SKM-1 (cell line): ENCODE measurements at regions not wholly inside any gene's neighbourhood (a gene's known extent, or its start where the extent isn't known, plus 50 kb on each side); places are given as distances from the start of the nearest gene placed in this dataset.
"Not testable (repeated sequence)": the region's sequence is repeated elsewhere in the genome, so short reads cannot be mapped to it uniquely, and the experiment has no call there.

Source experiments
- DNase-seq: peaks from one replicate; lab custom pipeline; 2025; ENCODE audit not compliant: unreplicated experiment; lab: John Stamatoyannopoulos, UW

- no peak for DNase-seq
Observed at GRCh38 chr6:135129136-135129856, 51.8 kb upstream of the MYB start.

GRCh38 chr6:135128268-135128914 is 52.7 kb upstream of the MYB start:
- DNase-seq, result no peak

- no peak for DNase-seq
Observed at GRCh38 chr6:135126729-135127128, 54.4 kb upstream of the MYB start.

GRCh38 chr6:135126034-135126433 is 55.1 kb upstream of the MYB start:
- DNase-seq, result no peak

- no peak for DNase-seq
Observed at GRCh38 chr6:135121434-135121833, 59.7 kb upstream of the MYB start.

GRCh38 chr6:135118134-135118730 is 62.9 kb upstream of the MYB start:
- DNase-seq, result no peak

GRCh38 chr6:135117413-135117968 is 62.9 kb upstream of the HBS1L start:
- DNase-seq, result no peak

GRCh38 chr6:135116571-135116970 is 61.9 kb upstream of the HBS1L start:
- DNase-seq, result no peak

- DNase-seq, result peak; percentile 29
Observed at GRCh38 chr6:135115834-135116233, 61.2 kb upstream of the HBS1L start.

- DNase-seq, result no peak
Observed at GRCh38 chr6:135115411-135115810, 60.8 kb upstream of the HBS1L start.

- DNase-seq, result no peak
Observed at GRCh38 chr6:135114355-135115145, 59.9 kb upstream of the HBS1L start.

GRCh38 chr6:135113860-135114259 is 59.2 kb upstream of the HBS1L start:
- DNase-seq, result no peak

GRCh38 chr6:135112951-135113350 is 58.3 kb upstream of the HBS1L start:
- DNase-seq, result not testable (repeated sequence)

GRCh38 chr6:135110261-135110781 is 55.7 kb upstream of the HBS1L start:
- not testable (repeated sequence) for DNase-seq

GRCh38 chr6:135109761-135110160 is 55.1 kb upstream of the HBS1L start:
- DNase-seq, result no peak

GRCh38 chr6:135108692-135109091 is 54.1 kb upstream of the HBS1L start:
- DNase-seq, result no peak

- no peak for DNase-seq
Observed at GRCh38 chr6:135106611-135107010, 52.0 kb upstream of the HBS1L start.

- DNase-seq, result no peak
Observed at GRCh38 chr6:135105710-135106109, 51.1 kb upstream of the HBS1L start.

- DNase-seq, result no peak
Observed at GRCh38 chr6:135105299-135105698, 50.7 kb upstream of the HBS1L start.
